NCI-H1930 (cell line): ENCODE measurements at regions not wholly inside any gene's neighbourhood (a gene's known extent, or its start where the extent isn't known, plus 50 kb on each side); places are given as distances from the start of the nearest gene placed in this dataset.

Experiments used
- DNase-seq, 2 experiments: peaks; one replicate each; lab custom pipeline; 2025; lab: John Stamatoyannopoulos, UW

- DNase-seq: no peak
Measured at GRCh38 chr6:147859071-147859470, 350.6 kb downstream of the SAMD5 start.

- no peak for DNase-seq
Measured at GRCh38 chr6:147861696-147862095, 353.2 kb downstream of the SAMD5 start.

- DNase-seq: no peak
Measured at GRCh38 chr6:147867433-147868226, 359.1 kb downstream of the SAMD5 start.

GRCh38 chr6:147868427-147869190, 360.1 kb downstream of the SAMD5 start:
- no peak for DNase-seq

- no peak for DNase-seq
Measured at GRCh38 chr6:147869201-147869600, 360.7 kb downstream of the SAMD5 start.

- no peak for DNase-seq
Measured at GRCh38 chr6:147869869-147870268, 361.4 kb downstream of the SAMD5 start.

- DNase-seq: no peak
Measured at GRCh38 chr6:147870506-147871110, 362.1 kb downstream of the SAMD5 start.

GRCh38 chr6:147872002-147872401, 363.5 kb downstream of the SAMD5 start:
- DNase-seq: no peak

- DNase-seq: no peak
Measured at GRCh38 chr6:147873816-147874215, 365.3 kb downstream of the SAMD5 start.

GRCh38 chr6:147874322-147874721, 365.8 kb downstream of the SAMD5 start:
- DNase-seq: no peak

- DNase-seq: no peak
Measured at GRCh38 chr6:147879031-147879580, 370.6 kb downstream of the SAMD5 start.

GRCh38 chr6:147881432-147881831, 372.9 kb downstream of the SAMD5 start:
- DNase-seq: no peak

- DNase-seq: no peak
Measured at GRCh38 chr6:147888374-147888773, 379.9 kb downstream of the SAMD5 start.

- no peak for DNase-seq
Measured at GRCh38 chr6:147891671-147892070, 383.2 kb downstream of the SAMD5 start.

- no peak for DNase-seq
Measured at GRCh38 chr6:147892476-147892875, 384.0 kb downstream of the SAMD5 start.

GRCh38 chr6:147895272-147895671, 386.8 kb downstream of the SAMD5 start:
- DNase-seq: no peak

GRCh38 chr6:147900247-147900830, 391.8 kb downstream of the SAMD5 start:
- no peak for DNase-seq

GRCh38 chr6:147903321-147903720, 394.8 kb downstream of the SAMD5 start:
- no peak for DNase-seq

- DNase-seq: no peak
Measured at GRCh38 chr6:147903931-147904330, 395.4 kb downstream of the SAMD5 start.

- no peak for DNase-seq
Measured at GRCh38 chr6:147904416-147904815, 395.9 kb downstream of the SAMD5 start.

GRCh38 chr6:147905711-147906110, 397.2 kb downstream of the SAMD5 start:
- no peak for DNase-seq

GRCh38 chr6:147906361-147906760, 397.9 kb downstream of the SAMD5 start:
- DNase-seq: no peak
